GM18868 (cell line): ENCODE measurements at regions not wholly inside any gene's neighbourhood (a gene's known extent, or its start where the extent isn't known, plus 50 kb on each side); places are given as distances from the start of the nearest gene placed in this dataset.
"Not testable (repeated sequence)": the region's sequence is repeated elsewhere in the genome, so short reads cannot be mapped to it uniquely, and the experiment has no call there.

Experiments used
- ATAC-seq: cut with Tn5 transposase; IDR thresholded peaks from one replicate; pipeline ENCODE4 v1.9.1; 2021; ENCODE audit warnings: mild to moderate bottlenecking, moderate library complexity; ENCODE audit not compliant: unreplicated experiment

GRCh38 chr3:15903164-15903563, 105.4 kb upstream of the ANKRD28 start:
- no peak for ATAC-seq

GRCh38 chr3:15903759-15904720, 106.3 kb upstream of the ANKRD28 start:
- no peak for ATAC-seq

- ATAC-seq = no peak
Observed at GRCh38 chr3:15905041-15905440, 107.3 kb upstream of the ANKRD28 start.

GRCh38 chr3:15907403-15907802, 109.6 kb upstream of the ANKRD28 start:
- ATAC-seq = not testable (repeated sequence)

- ATAC-seq = no peak
Observed at GRCh38 chr3:15918988-15919387, 121.2 kb upstream of the ANKRD28 start.

- ATAC-seq = no peak
Observed at GRCh38 chr3:15919971-15920370, 122.2 kb upstream of the ANKRD28 start.

- no peak for ATAC-seq
Observed at GRCh38 chr3:15923640-15924405, 126.0 kb upstream of the ANKRD28 start.

- ATAC-seq = no peak
Observed at GRCh38 chr3:15924914-15925313, 127.1 kb upstream of the ANKRD28 start.

- no peak for ATAC-seq
Observed at GRCh38 chr3:15926871-15927270, 129.1 kb upstream of the ANKRD28 start.

GRCh38 chr3:15927969-15928368, 130.2 kb upstream of the ANKRD28 start:
- no peak for ATAC-seq

- ATAC-seq = no peak
Observed at GRCh38 chr3:15929944-15930571, 132.3 kb upstream of the ANKRD28 start.

GRCh38 chr3:15932348-15933300, 134.8 kb upstream of the ANKRD28 start:
- no peak for ATAC-seq

- no peak for ATAC-seq
Observed at GRCh38 chr3:15933439-15934139, 135.8 kb upstream of the ANKRD28 start.

- ATAC-seq = no peak
Observed at GRCh38 chr3:15934389-15935195, 136.8 kb upstream of the ANKRD28 start.

GRCh38 chr3:15936312-15936711, 138.5 kb upstream of the ANKRD28 start:
- ATAC-seq = no peak

- ATAC-seq = no peak
Observed at GRCh38 chr3:15940641-15941040, 142.9 kb upstream of the ANKRD28 start.

- not testable (repeated sequence) for ATAC-seq
Observed at GRCh38 chr3:15941457-15941856, 143.7 kb upstream of the ANKRD28 start.

- no peak for ATAC-seq
Observed at GRCh38 chr3:15941958-15942357, 144.2 kb upstream of the ANKRD28 start.

- no peak for ATAC-seq
Observed at GRCh38 chr3:15942462-15942861, 144.7 kb upstream of the ANKRD28 start.
